ENCODE measurements at regions not wholly inside any gene's neighbourhood (a gene's known extent, or its start where the extent isn't known, plus 50 kb on each side); places are given as distances from the start of the nearest gene placed in this dataset.
"Not testable (repeated sequence)": the region's sequence is repeated elsewhere in the genome, so short reads cannot be mapped to it uniquely, and the experiment has no call there.

DNA sequence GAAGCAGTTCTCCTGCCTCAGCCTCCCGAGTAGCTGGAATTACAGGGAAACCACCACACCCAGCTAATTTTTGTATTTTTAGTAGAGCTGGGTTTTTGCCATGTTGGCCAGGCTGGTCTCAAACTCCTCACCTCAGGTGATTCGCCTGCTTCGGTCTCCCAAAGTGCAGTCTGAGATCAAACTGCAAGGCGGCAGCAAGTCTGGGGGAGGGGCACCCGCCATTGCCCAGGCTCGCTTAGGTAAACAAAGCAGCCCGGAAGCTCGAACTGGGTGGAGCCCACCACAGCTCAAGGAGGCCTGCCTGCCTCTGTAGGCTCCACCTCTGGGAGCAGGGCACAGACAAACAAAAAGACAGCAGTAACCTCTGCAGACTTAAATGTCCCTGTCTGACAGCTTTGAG lies 725.2 kb upstream of the ANKRD30A start:
- not testable (repeated sequence) for FAIRE-seq

More for the DNA sequence above, 725.2 kb upstream of the ANKRD30A start:
- H3K23ac ChIP-seq (ENCODE audit: insufficient read length); H3K9ac ChIP-seq (replicated peaks in 1 of 4; ENCODE audit: extremely low read depth in 1 of 4, low read depth in 3 of 4, low read length in 3 of 4); H3K4ac ChIP-seq (replicated peaks; ENCODE audit: insufficient read length, low read depth, low read length); H3K79me2 ChIP-seq (ENCODE audit: control insufficient read depth in 1 of 2, insufficient read depth in 2 of 2, low read length in 2 of 2); H4K20me1 ChIP-seq (replicated peaks in 1 of 2; ENCODE audit: control insufficient read depth in 1 of 2, insufficient read depth in 2 of 2, low read length in 2 of 2); H3K36me3 ChIP-seq (ENCODE audit: control insufficient read depth in 2 of 4, insufficient read depth in 4 of 4, low read length in 3 of 4); H2AK5ac ChIP-seq (ENCODE audit: low read depth, low read length); H3K27ac ChIP-seq (ENCODE audit: low read depth, low read length); H3K18ac ChIP-seq (ENCODE audit: extremely low read depth, low read length); H2BK5ac ChIP-seq (ENCODE audit: low read depth, low read length); H4K91ac ChIP-seq (replicated peaks; ENCODE audit: insufficient read length, low read length); H4K8ac ChIP-seq (ENCODE audit: extremely low read depth, insufficient read depth, low read length); POLR2A ChIA-PET (ENCODE audit: partially characterized antibody); H3K23me2 ChIP-seq (ENCODE audit: low read depth, low read length); H3K14ac ChIP-seq (ENCODE audit: insufficient read length); H3K4me2 ChIP-seq (ENCODE audit: insufficient read depth in 1 of 2, low read depth in 2 of 2, low read length in 2 of 2); H3K4me1 ChIP-seq (replicated peaks in 1 of 4; ENCODE audit: control insufficient read depth in 3 of 4, insufficient read depth in 4 of 4, low read length in 3 of 4); CTCF ChIA-PET (ENCODE audit: partially characterized antibody); H2BK120ac ChIP-seq (replicated peaks; ENCODE audit: low read depth, low read length); H3K4me3 ChIP-seq (ENCODE audit: extremely low read depth in 1 of 4, insufficient read depth in 2 of 4, low read depth in 3 of 4, low read length in 4 of 4); H2BK20ac ChIP-seq (ENCODE audit: low read length); H2BK15ac ChIP-seq (ENCODE audit: low read length); H3K56ac ChIP-seq (replicated peaks; ENCODE audit: insufficient read length, low read depth, low read length); H2AFZ ChIP-seq (ENCODE audit: low read length); H3K9me3 ChIP-seq (ENCODE audit: insufficient read depth in 2 of 2, low read depth in 1 of 2, low read length in 1 of 2); H3K79me1 ChIP-seq (ENCODE audit: low read depth, low read length); H3K27me3 ChIP-seq (replicated peaks in 1 of 4; ENCODE audit: control insufficient read depth in 3 of 4, extremely low read depth in 1 of 4, insufficient read depth in 3 of 4, low read length in 3 of 4); DNase-seq (ENCODE audit: low read depth in 1 of 2, low spot score in 2 of 2); H4K5ac ChIP-seq (ENCODE audit: insufficient read length, low read depth, low read length); H2BK12ac ChIP-seq (ENCODE audit: low read depth, low read length): not testable (repeated sequence)
- 85% methylated on average over 7 of the region's 8 CpGs; no CpG with 5 or more reads in 1 of the 2 experiments for WGBS, 2 experiments (ENCODE audit: extremely low coverage in 1 of 2, insufficient coverage in 1 of 2, insufficient read length in 1 of 2, insufficient replicate concordance in 2 of 2, low coverage in 1 of 2, low lambda C conversion rate in 2 of 2, missing lambda C conversion rate in 1 of 2)
